WTC11 (cell line): ENCODE measurements at regions not wholly inside any gene's neighbourhood (a gene's known extent, or its start where the extent isn't known, plus 50 kb on each side); places are given as distances from the start of the nearest gene placed in this dataset.

Experiments used
- ATAC-seq: fragments of 200-7000 bp; cut with Tn5 transposase; 2 replicates; pipeline ENCODE4 v1.10.0; 2021; ENCODE audit warnings: mild to moderate bottlenecking, moderate library complexity
- CTCF ChIA-PET: fragments of 300-600 bp; sonication (Branson Sonifier 250); formaldehyde crosslinking; loops from one replicate; lab custom pipeline; 2021; ENCODE audit warnings: antibody characterized with exemption; lab: Charles Lee
- POLR2A ChIA-PET: fragments of 350-600 bp; sonication (Branson Sonifier 250); formaldehyde crosslinking; loops from one replicate; lab custom pipeline; 2021; ENCODE audit warnings: antibody characterized with exemption; lab: Charles Lee
- DNase-seq: peaks from one replicate; pipeline ENCODE4 v3.0.0; 2021; ENCODE audit warnings: low spot score
- H3K27ac Mint-ChIP-seq: 2 replicates; pipeline ENCODE4 v1.8.0; 2021; ENCODE audit warnings: mixed read lengths
- H3K27me3 Mint-ChIP-seq: 2 replicates; pipeline ENCODE4 v1.8.0; 2021; ENCODE audit warnings: low read depth, mild to moderate bottlenecking, moderate library complexity, mixed read lengths
- H3K36me3 Mint-ChIP-seq: 2 replicates; pipeline ENCODE4 v1.8.0; 2021; ENCODE audit warnings: mixed read lengths
- H3K4me1 Mint-ChIP-seq: 2 replicates; pipeline ENCODE4 v1.8.0; 2022; ENCODE audit warnings: mixed read lengths
- H3K4me3 Mint-ChIP-seq: 2 replicates; pipeline ENCODE4 v1.8.0; 2021; ENCODE audit warnings: mild to moderate bottlenecking, moderate library complexity, mixed read lengths
- H3K9me3 Mint-ChIP-seq: 2 replicates; pipeline ENCODE4 v1.8.0; 2021; ENCODE audit warnings: mixed read lengths
- ATF2 ChIP-seq: sonication (generic); formaldehyde crosslinking; IDR thresholded peaks from 2 replicates; pipeline ENCODE4 v1.8.1; 2022; ENCODE audit warnings: low read depth, missing genetic modification reagents, borderline replicate concordance
- ATF6 ChIP-seq: sonication (generic); formaldehyde crosslinking; IDR thresholded peaks from 2 replicates; pipeline ENCODE4 v1.8.1; 2023; ENCODE audit warnings: mild to moderate bottlenecking, missing genetic modification reagents
- CBFB ChIP-seq: sonication (generic); formaldehyde crosslinking; IDR thresholded peaks from 2 replicates; pipeline ENCODE4 v1.8.1; 2022; ENCODE audit warnings: mild to moderate bottlenecking, low read depth, missing genetic modification reagents
- CREB1 ChIP-seq: sonication (generic); formaldehyde crosslinking; IDR thresholded peaks from 2 replicates; pipeline ENCODE4 v1.8.0; 2023; ENCODE audit warnings: mild to moderate bottlenecking, missing genetic modification reagents
- E2F1 ChIP-seq: sonication (generic); formaldehyde crosslinking; IDR thresholded peaks from 2 replicates; pipeline ENCODE4 v1.8.0; 2022; ENCODE audit warnings: mild to moderate bottlenecking, missing genetic modification reagents
- ELF4 ChIP-seq: sonication (generic); formaldehyde crosslinking; IDR thresholded peaks from 2 replicates; pipeline ENCODE4 v1.8.1; 2022; ENCODE audit warnings: low read depth, mild to moderate bottlenecking, moderate library complexity, missing genetic modification reagents
- FOXK1 ChIP-seq: sonication (generic); formaldehyde crosslinking; IDR thresholded peaks from 2 replicates; pipeline ENCODE4 v1.8.0; 2022; ENCODE audit warnings: mild to moderate bottlenecking, moderate library complexity, missing genetic modification reagents
- JUN ChIP-seq: sonication (generic); formaldehyde crosslinking; IDR thresholded peaks from 2 replicates; pipeline ENCODE4 v1.8.0; 2023; ENCODE audit warnings: mild to moderate bottlenecking, missing genetic modification reagents
- KAT7 ChIP-seq: sonication (generic); formaldehyde crosslinking; IDR thresholded peaks from 2 replicates; pipeline ENCODE4 v1.8.1; 2023; ENCODE audit warnings: missing genetic modification reagents, mild to moderate bottlenecking, borderline replicate concordance
- MYBL2 ChIP-seq: sonication (generic); formaldehyde crosslinking; IDR thresholded peaks from 2 replicates; pipeline ENCODE4 v1.8.1; 2023; ENCODE audit warnings: mild to moderate bottlenecking, moderate library complexity, missing genetic modification reagents
- NR2C2 ChIP-seq: sonication (generic); formaldehyde crosslinking; IDR thresholded peaks from 2 replicates; pipeline ENCODE4 v1.8.0; 2022; ENCODE audit warnings: mild to moderate bottlenecking, missing genetic modification reagents
- RELA ChIP-seq: sonication (generic); formaldehyde crosslinking; IDR thresholded peaks from 2 replicates; pipeline ENCODE4 v1.8.1; 2022; ENCODE audit warnings: missing genetic modification reagents, mild to moderate bottlenecking, borderline replicate concordance
- RORB ChIP-seq: fragments of 250-450 bp; sonication (Bioruptor Pico); IDR thresholded peaks from 2 replicates; pipeline ENCODE4 v1.9.0; 2021; ENCODE audit warnings: mild to moderate bottlenecking
- SMAD4 ChIP-seq: sonication (generic); formaldehyde crosslinking; IDR thresholded peaks from 2 replicates; pipeline ENCODE4 v1.8.0; 2022; ENCODE audit warnings: mild to moderate bottlenecking, missing genetic modification reagents
- SOX15 ChIP-seq: fragments of 250-450 bp; sonication (Bioruptor Pico); IDR thresholded peaks from 2 replicates; pipeline ENCODE4 v1.9.0; 2021; ENCODE audit warnings: mild to moderate bottlenecking
- TEAD4 ChIP-seq: sonication (generic); formaldehyde crosslinking; IDR thresholded peaks from 2 replicates; pipeline ENCODE4 v1.8.0; 2022; ENCODE audit warnings: mild to moderate bottlenecking, missing genetic modification reagents
- ZNF121 ChIP-seq: sonication (generic); formaldehyde crosslinking; IDR thresholded peaks from 2 replicates; pipeline ENCODE4 v1.8.0; 2023; ENCODE audit warnings: missing genetic modification reagents
- ZNF219 ChIP-seq: sonication (generic); formaldehyde crosslinking; IDR thresholded peaks from 2 replicates; pipeline ENCODE4 v1.8.0; 2023; ENCODE audit warnings: missing genetic modification reagents, mild to moderate bottlenecking, borderline replicate concordance
- ZNF317 ChIP-seq: sonication (generic); formaldehyde crosslinking; IDR thresholded peaks from 2 replicates; pipeline ENCODE4 v1.8.1; 2023; ENCODE audit warnings: low read depth, mild to moderate bottlenecking, moderate library complexity, missing genetic modification reagents, borderline replicate concordance
- ZNF423 ChIP-seq: fragments of 250-450 bp; sonication (Bioruptor Pico); IDR thresholded peaks from 2 replicates; pipeline ENCODE4 v2.1.2; 2022; ENCODE audit warnings: mild to moderate bottlenecking, moderate library complexity
- TF ChIP-seq, protein P1 (sequence below): sonication (generic); formaldehyde crosslinking; IDR thresholded peaks from 2 replicates; pipeline ENCODE4 v1.8.1; 2022; ENCODE audit warnings: mild to moderate bottlenecking, missing genetic modification reagents, moderate library complexity, borderline replicate concordance

GRCh38 chr11:119525867-119526196 lies 102.9 kb upstream of the THY1 start (continued):
- no peak for TF ChIP-seq ATF2 (CRISPR knock-in tag)
- TF ChIP-seq ZNF317 (CRISPR knock-in tag) = no peak
- TF ChIP-seq TEAD4 = no peak

DNA sequence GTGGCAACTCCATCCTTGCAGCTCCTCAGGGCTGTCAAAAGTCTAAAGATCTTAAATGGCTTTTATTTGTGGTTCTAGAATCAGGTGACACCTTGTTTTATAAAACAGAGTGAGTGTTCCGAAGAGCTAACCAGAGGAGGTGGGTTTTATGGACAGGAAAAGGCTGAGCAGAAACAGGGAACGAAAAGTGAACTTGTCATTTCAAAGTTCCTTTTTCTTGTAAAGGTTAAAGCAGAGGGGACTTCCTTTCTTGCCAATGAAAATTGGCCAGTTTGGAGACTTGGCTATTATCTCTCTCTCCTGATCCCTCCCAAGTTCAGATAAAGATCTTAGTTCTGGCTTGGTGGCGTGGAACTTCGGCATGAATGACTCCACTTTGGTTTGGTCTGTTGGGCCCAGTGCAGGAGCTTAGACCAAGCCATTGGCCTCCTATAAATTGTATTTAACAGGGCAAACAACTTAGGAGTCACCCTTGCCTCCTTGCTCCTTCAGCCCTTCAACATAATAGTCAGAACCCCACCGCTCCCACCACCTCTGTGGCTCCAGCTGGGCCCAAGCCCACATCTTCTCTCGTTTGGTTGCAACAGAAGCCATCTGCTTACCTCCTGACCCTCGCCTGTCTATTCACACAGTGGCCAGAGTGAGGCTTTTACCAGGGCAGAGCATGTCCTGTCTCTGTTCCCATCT lies 102.4 kb upstream of the THY1 start:
- ChIA-PET POLR2A (no interaction called here), CTCF (interaction anchor here (1.0 to 2.8 kb wide), 3 partner anchors 8 to 117 kb away, joined by 3 to 20 read pairs (median 4); no protein-coding TSS in a partner anchor)
- Mint-ChIP-seq H3K27me3 (0 out of 2 replicates have a peak, but pooled peaks cover 3% of the 10 kb centered on the region), H3K9me3 (no peaks in the 10 kb centered on the region), H3K27ac (no peak overlapping the region), H3K4me3 (no peak overlapping the region), H3K36me3 (no peaks in the 10 kb centered on the region), H3K4me1 (peaks cover 2% of the 10 kb centered on the region)
- TF ChIP-seq JUN (no peak), ZNF219 (CRISPR knock-in tag) (no peak), CREB1 (CRISPR knock-in tag) (no peak), FOXK1 (CRISPR knock-in tag) (no peak), KAT7 (no peak), NR2C2 (CRISPR knock-in tag) (no peak), ATF6 (no peak), SOX15 (CRISPR knock-in tag) (no peak), RORB (CRISPR knock-in tag) (no peak), SMAD4 (CRISPR knock-in tag) (no peak), ELF4 (CRISPR knock-in tag) (no peak), RELA (no peak), E2F1 (CRISPR knock-in tag) (no peak), MYBL2 (CRISPR knock-in tag) (no peak), ZNF121 (no peak), CBFB (CRISPR knock-in tag) (no peak), ZNF423 (CRISPR knock-in tag) (no peak)
- TF ChIP-seq, protein P1, sequence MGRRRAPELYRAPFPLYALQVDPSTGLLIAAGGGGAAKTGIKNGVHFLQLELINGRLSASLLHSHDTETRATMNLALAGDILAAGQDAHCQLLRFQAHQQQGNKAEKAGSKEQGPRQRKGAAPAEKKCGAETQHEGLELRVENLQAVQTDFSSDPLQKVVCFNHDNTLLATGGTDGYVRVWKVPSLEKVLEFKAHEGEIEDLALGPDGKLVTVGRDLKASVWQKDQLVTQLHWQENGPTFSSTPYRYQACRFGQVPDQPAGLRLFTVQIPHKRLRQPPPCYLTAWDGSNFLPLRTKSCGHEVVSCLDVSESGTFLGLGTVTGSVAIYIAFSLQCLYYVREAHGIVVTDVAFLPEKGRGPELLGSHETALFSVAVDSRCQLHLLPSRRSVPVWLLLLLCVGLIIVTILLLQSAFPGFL (CRISPR knock-in tag) = no peak
- DNase-seq = no peak
- ATAC-seq = no peak
